HUES48 (cell line): ENCODE measurements at regions not wholly inside any gene's neighbourhood (a gene's known extent, or its start where the extent isn't known, plus 50 kb on each side); places are given as distances from the start of the nearest gene placed in this dataset.
"Not testable (repeated sequence)": the region's sequence is repeated elsewhere in the genome, so short reads cannot be mapped to it uniquely, and the experiment has no call there.

ENCODE experiments used
- H3K27ac ChIP-seq: one replicate; pipeline ENCODE4 v1.7.0; 2013; ENCODE audit warnings: low read depth, low read length, inconsistent platforms
- H3K27me3 ChIP-seq: 2 replicates; pipeline ENCODE4 v1.6.1; 2013; ENCODE audit warnings: mild to moderate bottlenecking, low read length; ENCODE audit not compliant: control insufficient read depth, insufficient read depth
- H3K36me3 ChIP-seq: 2 replicates; pipeline ENCODE4 v1.6.1; 2013; ENCODE audit warnings: low read length; ENCODE audit not compliant: control insufficient read depth, insufficient read depth
- H3K4me1 ChIP-seq: 2 replicates; pipeline ENCODE4 v1.6.1; 2013; ENCODE audit warnings: mild to moderate bottlenecking, low read length; ENCODE audit not compliant: control insufficient read depth, insufficient read depth
- H3K4me3 ChIP-seq: 2 replicates; pipeline ENCODE4 v1.5.1; 2013; ENCODE audit warnings: mild to moderate bottlenecking, low read depth, low read length
- H3K9ac ChIP-seq: 2 replicates; pipeline ENCODE4 v1.6.1; 2013; ENCODE audit warnings: mild to moderate bottlenecking, low read depth, low read length, moderate library complexity
- H3K9me3 ChIP-seq: 2 replicates; pipeline ENCODE4 v1.6.1; 2013; ENCODE audit warnings: low read length; ENCODE audit not compliant: control insufficient read depth, insufficient read depth

GRCh38 chr20:57974863-57975262 is 253.6 kb downstream of the ANKRD60 start:
- Histone ChIP-seq H3K4me1 (no peaks in the 10 kb centered on the region), H3K4me3 (no peak overlapping the region), H3K27ac (no peak overlapping the region), H3K36me3 (no peaks in the 10 kb centered on the region), H3K9ac (no peak overlapping the region), H3K9me3 (no peaks in the 10 kb centered on the region), H3K27me3 (no peaks in the 10 kb centered on the region)

GRCh38 chr20:57973886-57974285 is 254.6 kb downstream of the ANKRD60 start:
- Histone ChIP-seq H3K9ac (no peak overlapping the region), H3K4me1 (no peaks in the 10 kb centered on the region), H3K27ac (no peak overlapping the region), H3K9me3 (no peaks in the 10 kb centered on the region), H3K4me3 (no peak overlapping the region), H3K27me3 (no peaks in the 10 kb centered on the region), H3K36me3 (no peaks in the 10 kb centered on the region)

GRCh38 chr20:57971583-57971982 is 256.9 kb downstream of the ANKRD60 start:
- not testable (repeated sequence) for H3K4me3 ChIP-seq, H3K4me1 ChIP-seq, H3K36me3 ChIP-seq, H3K27ac ChIP-seq, H3K27me3 ChIP-seq, H3K9me3 ChIP-seq, H3K9ac ChIP-seq

- no peak overlapping the region for H3K4me3 ChIP-seq
- H3K4me1 ChIP-seq, result no peaks in the 10 kb centered on the region
- H3K27me3 ChIP-seq, result no peaks in the 10 kb centered on the region
- H3K9ac ChIP-seq, result no peak overlapping the region
- no peaks in the 10 kb centered on the region for H3K36me3 ChIP-seq
- H3K27ac ChIP-seq, result no peak overlapping the region
- H3K9me3 ChIP-seq, result no peaks in the 10 kb centered on the region
Measured at GRCh38 chr20:57970856-57971255, 257.6 kb downstream of the ANKRD60 start.

GRCh38 chr20:57970116-57970515 is 258.3 kb downstream of the ANKRD60 start:
- Histone ChIP-seq H3K9me3 (no peaks in the 10 kb centered on the region), H3K9ac (no peak overlapping the region), H3K4me1 (no peaks in the 10 kb centered on the region), H3K27ac (no peak overlapping the region), H3K4me3 (no peak overlapping the region), H3K36me3 (no peaks in the 10 kb centered on the region), H3K27me3 (no peaks in the 10 kb centered on the region)

- no peaks in the 10 kb centered on the region for H3K9me3 ChIP-seq
- H3K4me1 ChIP-seq, result no peaks in the 10 kb centered on the region
- no peaks in the 10 kb centered on the region for H3K27me3 ChIP-seq
- H3K27ac ChIP-seq, result no peak overlapping the region
- H3K36me3 ChIP-seq, result no peaks in the 10 kb centered on the region
- no peak overlapping the region for H3K4me3 ChIP-seq
- no peak overlapping the region for H3K9ac ChIP-seq
Measured at GRCh38 chr20:57968120-57968519, 258.3 kb upstream of the PMEPA1 start.

GRCh38 chr20:57967364-57967763 is 257.5 kb upstream of the PMEPA1 start:
- Histone ChIP-seq H3K27me3 (no peaks in the 10 kb centered on the region), H3K4me3 (no peak overlapping the region), H3K36me3 (no peaks in the 10 kb centered on the region), H3K9me3 (no peaks in the 10 kb centered on the region), H3K27ac (no peak overlapping the region), H3K4me1 (no peaks in the 10 kb centered on the region), H3K9ac (no peak overlapping the region)

- Histone ChIP-seq H3K4me1 (no peaks in the 10 kb centered on the region), H3K4me3 (no peak overlapping the region), H3K27me3 (no peaks in the 10 kb centered on the region), H3K36me3 (no peaks in the 10 kb centered on the region), H3K27ac (no peak overlapping the region), H3K9me3 (no peaks in the 10 kb centered on the region), H3K9ac (no peak overlapping the region)
Measured at GRCh38 chr20:57966620-57967019, 256.8 kb upstream of the PMEPA1 start.

- Histone ChIP-seq H3K4me3 (no peak overlapping the region), H3K4me1 (no peaks in the 10 kb centered on the region), H3K9ac (no peak overlapping the region), H3K27ac (no peak overlapping the region), H3K9me3 (no peaks in the 10 kb centered on the region), H3K27me3 (no peaks in the 10 kb centered on the region), H3K36me3 (no peaks in the 10 kb centered on the region)
Measured at GRCh38 chr20:57965441-57965840, 255.6 kb upstream of the PMEPA1 start.

- Histone ChIP-seq H3K4me3 (no peak overlapping the region), H3K4me1 (no peaks in the 10 kb centered on the region), H3K27me3 (no peaks in the 10 kb centered on the region), H3K9me3 (no peaks in the 10 kb centered on the region), H3K36me3 (no peaks in the 10 kb centered on the region), H3K27ac (no peak overlapping the region), H3K9ac (no peak overlapping the region)
Measured at GRCh38 chr20:57964011-57964862, 254.4 kb upstream of the PMEPA1 start.

- no peaks in the 10 kb centered on the region for H3K9me3 ChIP-seq
- no peaks in the 10 kb centered on the region for H3K4me1 ChIP-seq
- no peak overlapping the region for H3K27ac ChIP-seq
- no peak overlapping the region for H3K9ac ChIP-seq
- H3K4me3 ChIP-seq, result no peak overlapping the region
- no peaks in the 10 kb centered on the region for H3K36me3 ChIP-seq
- H3K27me3 ChIP-seq, result no peaks in the 10 kb centered on the region
Measured at GRCh38 chr20:57960803-57961575, 251.2 kb upstream of the PMEPA1 start.
